ENCODE measurements at regions not wholly inside any gene's neighbourhood (a gene's known extent, or its start where the extent isn't known, plus 50 kb on each side); places are given as distances from the start of the nearest gene placed in this dataset.

- no peaks in the 10 kb centered on the region for H3K36me3 ChIP-seq
- no peak for ATAC-seq
- no peaks in the 10 kb centered on the region for H3K27me3 ChIP-seq
- no peaks in the 10 kb centered on the region for H3K4me1 ChIP-seq
- no peaks in the 10 kb centered on the region for H3K9me3 ChIP-seq
- H3K27ac ChIP-seq, result no peak overlapping the region
- no peak for TF ChIP-seq CTCF (IDR thresholded peaks at IDR 0.05)
- no peak overlapping the region for H3K4me3 ChIP-seq
- intact Hi-C loops (cut with DNase I), result no loop called here
- no peak for DNase-seq
Measured at GRCh38 chr12:40552868-40553267, 139.4 kb upstream of the CNTN1 start.

GRCh38 chr12:40557980-40558379, 134.3 kb upstream of the CNTN1 start:
- DNase-seq (no peak), ATAC-seq (no peak)
- Histone ChIP-seq H3K36me3 (no peaks in the 10 kb centered on the region), H3K9me3 (no peaks in the 10 kb centered on the region), H3K27me3 (no peaks in the 10 kb centered on the region), H3K4me3 (no peak overlapping the region), H3K4me1 (no peaks in the 10 kb centered on the region), H3K27ac (no peak overlapping the region)
- intact Hi-C loops (cut with DNase I), result no loop called here
- TF ChIP-seq CTCF (IDR thresholded peaks at IDR 0.05), result no peak

- Histone ChIP-seq H3K4me1 (no peaks in the 10 kb centered on the region), H3K36me3 (no peaks in the 10 kb centered on the region), H3K9me3 (no peaks in the 10 kb centered on the region), H3K27ac (no peak overlapping the region), H3K4me3 (no peak overlapping the region), H3K27me3 (no peaks in the 10 kb centered on the region)
- TF ChIP-seq CTCF (IDR thresholded peaks at IDR 0.05), result no peak
- DNase-seq, result no peak
- intact Hi-C loops (cut with DNase I), result no loop called here
- ATAC-seq, result no peak
Measured at GRCh38 chr12:40559865-40560264, 132.4 kb upstream of the CNTN1 start.

- H3K27me3 ChIP-seq, result no peaks in the 10 kb centered on the region
- ATAC-seq, result no peak
- H3K4me3 ChIP-seq, result no peak overlapping the region
- intact Hi-C loops (cut with DNase I), result no loop called here
- H3K4me1 ChIP-seq, result no peaks in the 10 kb centered on the region
- TF ChIP-seq CTCF (IDR thresholded peaks at IDR 0.05), result no peak
- no peaks in the 10 kb centered on the region for H3K36me3 ChIP-seq
- no peaks in the 10 kb centered on the region for H3K9me3 ChIP-seq
- no peak for DNase-seq
- no peak overlapping the region for H3K27ac ChIP-seq
Measured at GRCh38 chr12:40560848-40561247, 131.4 kb upstream of the CNTN1 start.

- DNase-seq (no peak), ATAC-seq (no peak)
- Histone ChIP-seq H3K36me3 (no peaks in the 10 kb centered on the region), H3K9me3 (no peaks in the 10 kb centered on the region), H3K27ac (no peak overlapping the region), H3K4me3 (no peak overlapping the region), H3K27me3 (no peaks in the 10 kb centered on the region), H3K4me1 (no peaks in the 10 kb centered on the region)
- TF ChIP-seq CTCF (IDR thresholded peaks at IDR 0.05), result no peak
- intact Hi-C loops (cut with DNase I), result no loop called here
Measured at GRCh38 chr12:40561395-40561966, 130.8 kb upstream of the CNTN1 start.

- Histone ChIP-seq H3K9me3 (no peaks in the 10 kb centered on the region), H3K27ac (no peak overlapping the region), H3K4me1 (no peaks in the 10 kb centered on the region), H3K27me3 (no peaks in the 10 kb centered on the region), H3K4me3 (no peak overlapping the region), H3K36me3 (no peaks in the 10 kb centered on the region)
- no peak for TF ChIP-seq CTCF (IDR thresholded peaks at IDR 0.05)
- intact Hi-C loops (cut with DNase I), result no loop called here
- no peak for ATAC-seq
- DNase-seq, result no peak
Measured at GRCh38 chr12:40565029-40565633, 127.1 kb upstream of the CNTN1 start.
